GM21723 (cell line): ENCODE measurements at regions not wholly inside any gene's neighbourhood (a gene's known extent, or its start where the extent isn't known, plus 50 kb on each side); places are given as distances from the start of the nearest gene placed in this dataset.
"Not testable (repeated sequence)": the region's sequence is repeated elsewhere in the genome, so short reads cannot be mapped to it uniquely, and the experiment has no call there.

ENCODE experiments used
- ATAC-seq: cut with Tn5 transposase; IDR thresholded peaks from one replicate; pipeline ENCODE4 v1.9.1; 2021; ENCODE audit warnings: mild to moderate bottlenecking, moderate library complexity; ENCODE audit not compliant: unreplicated experiment

DNA sequence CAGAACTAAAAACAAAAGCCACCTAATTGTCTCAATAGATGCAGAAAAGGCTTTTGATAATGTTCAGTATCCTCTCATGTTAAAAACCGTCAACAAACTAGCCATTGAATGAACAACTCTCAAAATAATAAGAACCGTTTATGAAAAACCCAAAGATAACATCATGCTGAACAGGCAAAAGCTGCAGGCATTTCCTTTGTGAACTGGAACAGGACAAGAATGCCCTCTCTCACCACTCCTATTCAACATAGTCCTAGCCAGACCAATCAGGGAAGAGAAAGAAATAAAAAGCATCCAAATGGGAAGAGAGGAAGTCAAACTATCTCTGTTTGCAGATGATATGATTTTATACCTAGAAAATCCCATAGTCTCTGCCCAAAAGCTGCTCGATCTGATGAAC, 179.6 kb upstream of the EDNRB start:
- ATAC-seq, result no peak

- ATAC-seq, result no peak
Observed at GRCh38 chr13:78096221-78096620, 177.6 kb upstream of the EDNRB start.

- no peak for ATAC-seq
Observed at GRCh38 chr13:78087966-78088678, 169.5 kb upstream of the EDNRB start.

DNA sequence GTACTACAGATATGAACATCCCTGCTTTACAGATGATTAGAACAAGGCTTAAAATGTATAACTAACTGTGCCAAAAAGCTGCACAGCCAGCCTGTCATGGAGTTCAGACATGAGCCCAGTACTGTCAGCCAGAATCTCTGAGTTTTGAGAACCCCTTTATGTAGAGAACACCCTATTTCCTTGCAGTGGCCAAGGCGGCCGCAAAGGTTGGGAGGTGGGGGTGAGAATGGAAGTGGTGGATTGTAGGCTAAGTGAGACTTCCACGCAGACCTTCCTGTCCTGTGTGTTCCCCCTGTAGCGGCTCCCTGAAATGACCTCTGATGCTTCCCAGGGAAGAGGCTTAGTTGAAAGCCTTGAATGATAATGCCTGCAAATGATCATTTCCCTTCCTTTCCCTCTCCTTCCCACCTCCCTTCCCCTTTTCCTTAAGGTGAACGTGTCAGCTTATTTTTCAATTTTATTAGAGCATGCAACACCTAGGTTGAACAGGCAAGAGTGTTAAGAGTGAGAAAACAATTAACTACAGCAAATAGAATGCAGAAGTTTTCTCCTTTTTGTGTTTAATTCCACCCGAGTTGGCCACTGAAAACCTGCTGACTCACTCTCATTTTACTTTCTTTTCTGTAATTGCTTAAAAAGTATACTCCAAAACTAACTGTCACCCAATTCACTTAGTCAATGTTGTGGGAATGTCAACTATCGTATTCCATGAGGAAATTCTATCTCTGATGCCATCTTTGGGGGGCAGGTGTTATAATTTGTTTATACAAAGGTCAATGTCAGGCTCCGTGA, 167.0 kb upstream of the EDNRB start:
- ATAC-seq, result no peak

- ATAC-seq, result no peak
Observed at GRCh38 chr13:78084401-78084800, 165.8 kb upstream of the EDNRB start.

GRCh38 chr13:78078168-78078567, 159.5 kb upstream of the EDNRB start:
- ATAC-seq, result no peak

DNA sequence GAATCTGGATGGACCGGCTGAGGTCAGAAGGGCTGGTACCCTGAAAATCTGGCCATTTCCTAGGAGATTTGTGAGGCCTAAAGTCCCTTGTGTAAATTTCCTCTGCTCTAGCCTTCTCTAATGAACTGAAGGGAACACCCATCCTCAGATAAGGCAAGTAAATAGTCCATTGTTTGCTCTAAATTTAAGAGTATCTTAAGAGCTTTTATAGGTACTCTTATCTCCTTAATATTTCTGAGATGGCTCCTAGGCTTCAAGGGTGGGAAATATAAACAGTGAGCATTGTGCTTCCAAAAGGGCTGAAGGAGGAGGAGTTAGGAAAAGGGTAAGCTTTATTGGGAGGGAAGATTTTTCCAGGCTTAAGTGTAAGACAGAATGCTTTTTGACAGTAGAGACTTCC, 148.7 kb upstream of the EDNRB start:
- no peak for ATAC-seq

GRCh38 chr13:78065141-78065540, 146.5 kb upstream of the EDNRB start:
- ATAC-seq, result no peak

GRCh38 chr13:78061806-78062205, 143.2 kb upstream of the EDNRB start:
- ATAC-seq, result no peak

GRCh38 chr13:78060966-78061365, 142.3 kb upstream of the EDNRB start:
- ATAC-seq, result no peak

GRCh38 chr13:78056865-78057264, 138.2 kb upstream of the EDNRB start:
- ATAC-seq, result not testable (repeated sequence)

- no peak for ATAC-seq
Observed at GRCh38 chr13:78054157-78054556, 135.5 kb upstream of the EDNRB start.

DNA sequence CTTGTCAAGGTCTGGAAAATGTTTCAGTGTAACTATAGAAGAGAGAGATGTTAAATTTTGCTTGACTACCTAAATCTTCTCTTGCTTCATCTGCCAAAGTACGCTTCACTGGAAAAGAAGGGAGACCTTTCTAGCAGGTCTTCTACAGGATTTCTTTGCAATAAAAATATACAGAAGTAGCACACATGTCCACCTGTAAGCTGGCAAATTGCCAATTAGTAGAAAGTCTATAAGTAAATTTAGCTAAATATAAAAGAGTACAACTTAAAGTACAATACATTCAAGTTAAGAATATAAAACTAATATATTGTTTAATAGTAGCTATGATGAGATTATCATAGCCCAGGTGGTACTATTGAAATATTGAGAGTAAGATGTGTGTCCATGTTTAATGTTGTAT, 128.5 kb upstream of the EDNRB start:
- ATAC-seq, result no peak

DNA sequence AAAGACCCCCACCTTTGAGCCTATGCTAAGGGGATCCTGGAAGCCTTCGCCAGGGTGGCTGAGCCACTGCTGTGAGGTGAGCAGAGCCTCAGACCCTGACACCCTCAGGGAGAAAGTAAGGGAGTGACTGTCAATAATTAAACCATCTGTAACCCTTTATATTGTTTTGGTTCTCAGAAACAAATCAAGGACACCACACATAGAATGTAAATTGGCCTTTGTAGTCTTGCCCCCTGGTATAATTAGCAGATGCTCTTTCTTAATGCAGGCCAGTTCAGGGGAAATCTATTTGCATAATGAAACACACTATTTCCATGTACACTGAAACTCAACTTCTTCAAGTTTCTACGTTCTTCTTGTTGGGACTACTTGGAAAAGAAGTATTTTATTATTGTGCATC, 127.7 kb upstream of the EDNRB start:
- ATAC-seq, result no peak

DNA sequence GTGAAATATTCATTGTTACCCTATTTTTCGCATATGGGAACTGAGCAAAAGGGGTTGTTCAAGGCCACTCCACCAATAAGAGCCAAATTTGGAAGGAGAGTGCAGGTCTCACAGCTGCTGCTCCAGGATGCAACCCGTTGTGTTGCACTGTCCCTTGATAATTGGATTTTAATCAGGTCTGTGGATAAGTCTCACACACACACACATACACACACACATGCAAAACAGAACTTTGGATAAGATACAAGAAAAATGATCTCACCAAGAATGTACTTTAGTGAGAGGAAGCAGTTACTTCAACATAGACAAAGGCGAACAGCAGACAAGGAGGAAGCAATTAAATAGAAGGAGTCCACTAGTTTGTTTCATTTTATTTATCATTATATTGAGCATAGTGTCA, 127.3 kb upstream of the EDNRB start:
- ATAC-seq, result no peak

- not testable (repeated sequence) for ATAC-seq
Observed at GRCh38 chr13:78041366-78041765, 122.7 kb upstream of the EDNRB start.

- ATAC-seq, result no peak
Observed at GRCh38 chr13:78040205-78040830, 121.7 kb upstream of the EDNRB start.

DNA sequence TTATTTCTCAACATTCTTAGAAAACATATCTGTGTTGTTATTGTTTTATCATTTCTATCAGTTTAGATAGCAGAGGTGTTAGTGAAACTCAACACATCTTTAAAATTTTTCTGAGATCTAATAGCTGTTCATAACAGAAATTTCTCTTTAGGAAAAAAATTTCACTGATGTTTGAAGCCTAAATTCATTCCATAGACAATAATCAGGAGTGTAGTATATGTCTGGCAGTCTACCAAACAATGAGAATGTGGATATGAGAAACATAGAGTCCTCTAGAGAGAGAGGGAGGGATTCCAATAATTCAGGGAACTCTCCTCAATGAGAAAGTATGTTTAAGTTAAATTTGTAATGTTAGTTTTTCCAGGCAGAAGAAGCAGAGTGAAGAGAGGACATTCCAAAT, 118.2 kb upstream of the EDNRB start:
- no peak for ATAC-seq

DNA sequence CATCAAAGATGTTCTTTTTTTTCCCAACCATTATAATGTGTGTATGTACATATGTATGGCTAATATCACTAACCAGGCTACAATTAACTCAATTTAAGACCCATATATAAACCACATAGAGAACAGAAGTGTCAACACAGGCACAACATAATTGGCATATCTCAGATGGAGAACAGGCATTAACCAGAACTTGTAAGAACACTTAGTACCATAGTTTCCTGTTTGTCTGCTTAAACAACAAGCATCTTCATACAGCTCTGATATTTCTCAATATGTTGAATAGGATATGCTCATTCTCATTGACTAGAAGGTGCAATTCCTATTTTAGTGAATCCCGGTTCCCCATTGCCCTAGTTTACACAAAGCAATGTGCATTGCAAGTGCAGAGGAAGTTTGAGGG, 116.9 kb upstream of the EDNRB start:
- ATAC-seq, result no peak

DNA sequence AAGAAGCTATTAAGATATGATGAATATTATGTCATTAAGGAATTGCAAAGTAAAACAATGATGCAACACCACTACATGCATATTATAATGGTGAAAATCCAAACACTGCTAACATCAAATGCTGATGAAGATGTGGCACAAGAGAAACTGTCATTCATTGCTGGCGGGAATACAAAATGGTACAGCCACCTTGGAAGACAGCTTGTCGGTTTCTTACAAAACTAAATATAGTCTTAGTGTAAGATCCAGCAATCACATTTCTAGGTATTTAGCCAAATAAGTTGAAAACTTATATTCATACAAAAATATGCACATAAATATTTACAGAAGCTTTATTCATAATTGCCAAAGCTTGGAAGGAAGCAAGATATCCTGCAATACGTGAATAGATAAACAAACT, 114.9 kb upstream of the EDNRB start:
- ATAC-seq, result no peak

DNA sequence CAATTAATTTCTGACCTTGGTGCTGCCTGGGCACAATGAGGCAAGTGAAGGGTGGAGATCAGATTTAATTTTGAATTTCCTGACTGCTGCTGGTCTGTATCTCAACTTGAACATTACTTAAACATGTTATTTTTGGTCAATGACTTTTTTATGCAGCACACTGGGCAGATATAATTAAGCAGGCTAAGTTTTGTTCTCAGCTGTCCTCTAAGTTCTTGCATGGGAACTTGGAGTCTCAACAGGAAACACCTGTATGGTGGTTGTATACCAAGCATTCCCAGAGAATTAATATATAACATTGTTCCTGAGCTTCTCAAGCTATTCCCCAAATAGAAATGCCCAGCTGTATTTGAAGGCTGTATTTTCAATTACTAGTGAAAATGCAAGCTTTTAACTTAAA, 113.5 kb upstream of the EDNRB start:
- ATAC-seq, result no peak

DNA sequence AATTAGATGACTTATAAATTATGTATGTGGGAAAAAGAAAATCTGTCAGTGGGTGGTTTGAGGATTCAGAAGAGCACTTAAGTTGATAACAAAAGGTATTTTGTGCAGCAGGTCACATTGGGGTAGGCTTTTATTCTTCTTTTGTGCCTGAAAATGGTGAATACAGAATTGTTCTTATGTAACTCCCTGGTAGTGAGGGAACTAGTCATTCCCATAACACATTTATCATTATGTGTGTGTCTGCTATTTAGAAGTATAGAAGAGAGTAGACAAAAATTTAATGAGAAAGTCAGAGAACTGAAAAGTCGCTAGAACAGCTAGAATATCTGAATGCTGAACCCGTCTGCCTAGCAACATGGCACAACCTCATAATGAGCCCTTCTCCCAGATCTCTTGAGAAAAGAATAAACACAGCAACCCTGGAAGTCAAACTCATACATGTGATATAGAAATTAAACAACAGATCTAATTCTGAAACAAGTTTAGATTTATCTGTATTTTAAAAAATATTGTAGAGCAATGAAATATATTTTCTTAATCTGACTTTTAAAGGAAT, 111.8 kb upstream of the EDNRB start:
- ATAC-seq, result no peak
